T-helper 1 cell treated with Interleukin-12 subunit alpha and Interleukin-12 subunit beta and Interleukin-4 antibody, amounts not matched to agents 30 μg/mL and 1 μg/mL, for 36 hours (primary cell): ENCODE measurements at regions not wholly inside any gene's neighbourhood (a gene's known extent, or its start where the extent isn't known, plus 50 kb on each side); places are given as distances from the start of the nearest gene placed in this dataset.
"Not testable (repeated sequence)": the region's sequence is repeated elsewhere in the genome, so short reads cannot be mapped to it uniquely, and the experiment has no call there.

ENCODE experiments used
- H3K27ac Mint-ChIP-seq: one replicate; pipeline ENCODE4 v1.8.0; 2021; ENCODE audit warnings: mild to moderate bottlenecking, mixed read lengths
- H3K27me3 Mint-ChIP-seq: one replicate; pipeline ENCODE4 v1.8.0; 2021; ENCODE audit warnings: low read depth, mixed read lengths
- H3K36me3 Mint-ChIP-seq: one replicate; pipeline ENCODE4 v1.8.0; 2021; ENCODE audit warnings: low read depth, mixed read lengths
- H3K4me1 Mint-ChIP-seq: one replicate; pipeline ENCODE4 v1.8.0; 2021; ENCODE audit warnings: low read depth, mixed read lengths
- H3K4me3 Mint-ChIP-seq: one replicate; pipeline ENCODE4 v1.8.0; 2021; ENCODE audit warnings: mild to moderate bottlenecking, moderate library complexity, mixed read lengths
- H3K9me3 Mint-ChIP-seq: one replicate; pipeline ENCODE4 v1.8.0; 2021; ENCODE audit warnings: mixed read lengths

DNA sequence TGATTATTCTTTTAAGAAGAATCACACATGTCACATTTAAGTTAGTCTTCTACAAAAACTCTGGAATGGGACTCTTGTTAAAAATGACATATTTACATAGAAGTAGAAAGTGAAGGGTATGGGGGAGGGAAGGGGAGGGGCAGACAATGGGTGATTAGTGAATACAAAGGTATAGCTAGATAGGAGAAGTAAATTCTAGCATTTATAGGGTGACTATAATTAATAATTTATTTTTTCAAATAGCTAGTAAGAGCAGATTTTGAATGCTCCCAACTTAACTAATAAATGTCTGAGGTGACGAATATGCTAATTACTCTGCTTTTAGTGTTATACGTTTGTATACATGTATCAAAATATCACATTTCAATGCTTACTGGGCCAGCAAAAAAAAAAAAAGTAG is 59.4 kb downstream of the BLTP3B start:
- Mint-ChIP-seq H3K4me3 (no peak overlapping the region), H3K27ac (no peak overlapping the region)

GRCh38 chr12:100078777-100079176 is 63.9 kb downstream of the BLTP3B start:
- not testable (repeated sequence) for H3K4me1 Mint-ChIP-seq, H3K4me3 Mint-ChIP-seq, H3K27me3 Mint-ChIP-seq, H3K27ac Mint-ChIP-seq
- H3K9me3 Mint-ChIP-seq = peaks cover 20% of the 10 kb centered on the region
- peaks cover 53% of the 10 kb centered on the region for H3K36me3 Mint-ChIP-seq

More for the DNA sequence above, 59.4 kb downstream of the BLTP3B start:
- peaks cover 3% of the 10 kb centered on the region for H3K4me1 Mint-ChIP-seq
- H3K36me3 Mint-ChIP-seq = peaks cover 58% of the 10 kb centered on the region
- no peaks in the 10 kb centered on the region for H3K27me3 Mint-ChIP-seq
- peaks cover 20% of the 10 kb centered on the region for H3K9me3 Mint-ChIP-seq

- no peaks in the 10 kb centered on the region for H3K27me3 Mint-ChIP-seq
- no peaks in the 10 kb centered on the region for H3K4me1 Mint-ChIP-seq
- H3K27ac Mint-ChIP-seq = no peak overlapping the region
- H3K9me3 Mint-ChIP-seq = peaks cover 20% of the 10 kb centered on the region
- no peak overlapping the region for H3K4me3 Mint-ChIP-seq
- peaks cover 44% of the 10 kb centered on the region for H3K36me3 Mint-ChIP-seq
Measured at GRCh38 chr12:100077367-100077766, 65.3 kb downstream of the BLTP3B start.

DNA sequence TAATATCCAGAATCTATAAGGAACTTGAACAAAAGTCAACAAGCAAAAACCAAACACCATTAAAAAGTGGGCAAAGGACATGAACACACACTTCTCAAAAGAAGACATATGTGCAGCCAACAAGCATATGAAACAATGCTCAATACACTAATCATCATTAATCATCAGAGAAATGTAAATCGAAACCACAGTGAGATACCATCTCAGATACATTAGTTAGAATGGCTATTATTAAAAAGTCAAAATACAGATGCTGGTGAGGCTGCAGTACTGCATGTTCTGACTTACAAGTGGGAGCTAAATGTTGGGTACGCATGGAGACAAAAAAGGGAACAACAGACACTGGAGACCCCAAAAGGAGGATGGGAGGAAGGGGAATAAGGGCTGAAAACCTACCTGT is 67.1 kb downstream of the BLTP3B start:
- no peak overlapping the region for H3K4me3 Mint-ChIP-seq
- no peak overlapping the region for H3K27ac Mint-ChIP-seq
- peaks cover 10% of the 10 kb centered on the region for H3K9me3 Mint-ChIP-seq
- H3K36me3 Mint-ChIP-seq = peaks cover 26% of the 10 kb centered on the region
- no peaks in the 10 kb centered on the region for H3K4me1 Mint-ChIP-seq
- H3K27me3 Mint-ChIP-seq = no peaks in the 10 kb centered on the region

GRCh38 chr12:100069795-100070194 is 72.9 kb downstream of the BLTP3B start:
- H3K4me1 Mint-ChIP-seq = peaks cover 6% of the 10 kb centered on the region
- H3K27ac Mint-ChIP-seq = no peak overlapping the region
- H3K36me3 Mint-ChIP-seq = peaks cover 39% of the 10 kb centered on the region
- H3K27me3 Mint-ChIP-seq = no peaks in the 10 kb centered on the region
- H3K9me3 Mint-ChIP-seq = peaks cover 28% of the 10 kb centered on the region
- no peak overlapping the region for H3K4me3 Mint-ChIP-seq

DNA sequence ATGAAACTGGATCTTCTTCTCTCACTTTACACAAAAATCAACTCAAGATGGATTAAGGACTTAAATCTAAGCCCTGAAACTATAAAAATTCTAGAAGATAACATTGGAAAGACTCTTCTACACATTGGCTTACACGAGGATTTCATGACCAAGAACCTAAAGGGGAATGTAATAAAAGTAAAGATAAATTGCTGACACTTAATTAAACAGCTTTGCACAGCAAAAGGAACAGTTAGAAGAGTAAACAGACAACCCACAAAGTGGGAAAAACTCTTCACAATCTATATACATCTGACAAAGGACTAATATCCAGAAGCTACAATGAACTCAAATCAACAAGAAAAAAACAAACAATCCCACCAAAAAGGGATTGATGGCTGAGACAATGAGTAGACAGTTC is 74.4 kb downstream of the BLTP3B start:
- H3K4me1 Mint-ChIP-seq = peaks cover 6% of the 10 kb centered on the region
- H3K36me3 Mint-ChIP-seq = peaks cover 47% of the 10 kb centered on the region
- H3K27ac Mint-ChIP-seq = no peak overlapping the region
- H3K27me3 Mint-ChIP-seq = no peaks in the 10 kb centered on the region
- no peak overlapping the region for H3K4me3 Mint-ChIP-seq
- peaks cover 28% of the 10 kb centered on the region for H3K9me3 Mint-ChIP-seq

GRCh38 chr12:100061814-100062213 is 77.1 kb upstream of the ANKS1B start:
- H3K36me3 Mint-ChIP-seq = peaks cover 44% of the 10 kb centered on the region
- no peaks in the 10 kb centered on the region for H3K27me3 Mint-ChIP-seq
- H3K9me3 Mint-ChIP-seq = peaks cover 10% of the 10 kb centered on the region
- peaks cover 3% of the 10 kb centered on the region for H3K4me1 Mint-ChIP-seq
- no peak overlapping the region for H3K4me3 Mint-ChIP-seq
- H3K27ac Mint-ChIP-seq = no peak overlapping the region

DNA sequence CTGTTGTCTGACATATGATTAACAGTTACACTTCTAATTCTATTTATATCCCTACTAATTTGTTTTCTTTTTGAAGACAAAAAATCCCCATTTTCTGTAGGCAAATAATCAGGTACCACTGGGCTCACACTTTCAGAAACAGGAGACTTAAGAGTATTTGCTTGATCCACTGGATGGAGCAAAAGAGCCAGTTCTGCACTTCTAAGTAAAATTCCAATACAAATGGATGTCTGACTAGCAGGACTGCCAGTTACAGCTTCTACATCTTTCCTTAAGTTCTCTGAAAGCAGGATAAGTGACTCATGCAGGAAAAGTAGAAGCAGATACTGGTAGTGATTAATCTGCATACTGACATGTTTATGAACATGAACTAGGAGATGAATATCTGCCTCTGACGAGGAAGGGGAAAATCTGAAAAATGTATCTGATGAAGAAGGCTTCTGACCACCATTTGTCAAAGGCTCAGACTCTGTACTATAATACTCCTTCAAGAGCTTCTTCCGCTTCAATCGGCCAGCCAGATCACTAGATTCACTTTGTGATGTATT is 73.8 kb upstream of the ANKS1B start:
- no peaks in the 10 kb centered on the region for H3K9me3 Mint-ChIP-seq
- peaks cover 30% of the 10 kb centered on the region for H3K36me3 Mint-ChIP-seq
- no peak overlapping the region for H3K4me3 Mint-ChIP-seq
- no peak overlapping the region for H3K27ac Mint-ChIP-seq
- H3K27me3 Mint-ChIP-seq = no peaks in the 10 kb centered on the region
- H3K4me1 Mint-ChIP-seq = peaks cover 3% of the 10 kb centered on the region

DNA sequence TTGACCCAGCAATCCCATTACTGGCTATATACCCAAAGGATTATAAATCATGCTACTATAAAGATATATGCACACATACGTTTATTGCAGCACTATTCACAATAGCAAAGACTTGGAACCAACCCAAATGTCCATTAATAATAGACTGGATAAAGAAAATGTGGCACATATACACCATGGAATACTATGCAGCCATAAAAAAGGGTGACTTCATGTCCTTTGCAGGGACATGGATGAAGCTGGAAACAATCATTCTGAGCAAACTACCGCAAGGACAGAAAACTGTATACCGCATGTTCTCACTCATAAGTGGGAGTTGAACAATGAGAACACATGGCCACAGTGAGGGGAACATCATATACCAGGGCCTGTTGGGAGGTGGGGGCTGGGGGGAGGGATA is 61.5 kb upstream of the ANKS1B start:
- not testable (repeated sequence) for H3K9me3 Mint-ChIP-seq, H3K4me3 Mint-ChIP-seq
- H3K36me3 Mint-ChIP-seq = peaks cover 53% of the 10 kb centered on the region

DNA sequence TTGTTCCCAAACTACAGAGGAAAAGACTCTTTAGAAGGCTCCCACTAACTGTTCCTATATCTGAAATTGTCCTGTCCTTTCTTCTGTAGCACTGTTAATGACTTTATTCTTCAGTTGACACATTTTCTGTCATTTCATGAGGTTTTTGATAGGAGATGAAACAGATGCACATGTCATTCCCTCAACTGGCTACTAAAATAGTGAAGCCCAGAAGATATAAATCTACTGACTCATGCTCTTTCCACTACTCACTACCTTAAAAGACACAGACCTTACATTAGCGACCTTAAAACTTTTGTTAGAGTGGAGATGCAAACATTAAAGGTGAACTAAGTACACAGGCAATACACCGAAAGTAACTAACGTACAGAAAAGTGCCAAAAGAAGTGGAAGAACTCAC is 59.5 kb upstream of the ANKS1B start:
- Mint-ChIP-seq H3K27ac (no peak overlapping the region), H3K9me3 (no peaks in the 10 kb centered on the region), H3K4me1 (peaks cover 1% of the 10 kb centered on the region), H3K36me3 (peaks cover 52% of the 10 kb centered on the region), H3K4me3 (no peak overlapping the region), H3K27me3 (no peaks in the 10 kb centered on the region)

More for the DNA sequence above, 61.5 kb upstream of the ANKS1B start:
- H3K27ac Mint-ChIP-seq, H3K27me3 Mint-ChIP-seq, H3K4me1 Mint-ChIP-seq: not testable (repeated sequence)

DNA sequence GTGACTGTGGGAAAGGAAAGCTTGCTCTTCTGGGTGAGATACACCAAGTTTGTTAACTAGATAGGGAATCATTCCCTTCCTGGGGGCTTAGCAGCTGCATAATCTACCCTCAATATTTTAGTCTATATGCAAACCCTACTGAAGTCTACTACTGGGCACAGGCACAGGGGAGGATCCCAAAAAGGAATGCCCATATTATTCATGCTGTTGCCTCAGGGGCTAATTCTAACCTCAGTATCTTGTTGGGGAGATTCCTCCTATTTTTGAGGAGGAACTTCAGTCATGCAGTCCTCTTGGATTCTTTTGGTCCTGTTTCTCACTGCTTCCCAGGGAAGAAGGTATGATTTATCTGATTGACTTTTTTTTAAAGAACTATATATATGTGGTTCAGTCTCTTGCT is 58.9 kb upstream of the ANKS1B start:
- Mint-ChIP-seq H3K27me3 (no peaks in the 10 kb centered on the region), H3K36me3 (peaks cover 52% of the 10 kb centered on the region), H3K9me3 (no peaks in the 10 kb centered on the region), H3K27ac (no peak overlapping the region), H3K4me3 (no peak overlapping the region), H3K4me1 (peaks cover 1% of the 10 kb centered on the region)
